C4-2B (cell line): ENCODE measurements at regions not wholly inside any gene's neighbourhood (a gene's known extent, or its start where the extent isn't known, plus 50 kb on each side); places are given as distances from the start of the nearest gene placed in this dataset.

ENCODE experiments used
- CTCF ChIP-seq: fragments of 450-650 bp; conservative IDR thresholded peaks from 2 replicates; pipeline ENCODE4 v1.5.1; 2017; ENCODE audit warnings: mild to moderate bottlenecking
- ZFX ChIP-seq: fragments of 450-650 bp; IDR thresholded peaks from 2 replicates; pipeline ENCODE4 v1.6.1; 2017

GRCh38 chr5:126248611-126249010, 174.6 kb upstream of the GRAMD2B start:
- TF ChIP-seq CTCF (no peak), ZFX (no peak)
